Upper lobe of left lung (tissue), 4 donors: ENCODE measurements at regions not wholly inside any gene's neighbourhood (a gene's known extent, or its start where the extent isn't known, plus 50 kb on each side); places are given as distances from the start of the nearest gene placed in this dataset.
"Not testable (repeated sequence)": the region's sequence is repeated elsewhere in the genome, so short reads cannot be mapped to it uniquely, and the experiment has no call there.

Source experiments
- CTCF ChIP-seq, 6 experiments: fragments of 450-650 bp in 4 of 6; fragments of 200-600 bp in 2 of 6; sonication (generic) in 2 of 6; IDR thresholded peaks; one replicate each; pipeline ENCODE4 v1.5.1; 2016 to 2019; ENCODE audit warnings: antibody characterized with exemption in 6 of 6
- EP300 ChIP-seq, 4 donors: sonication (generic); formaldehyde crosslinking; IDR thresholded peaks; one replicate each; pipeline ENCODE4 v1.5.1; 2017; ENCODE audit warnings: antibody characterized with exemption in 4 of 4, control low read depth in 2 of 4
- POLR2A ChIP-seq, 4 donors: fragments of 450-650 bp; IDR thresholded peaks; one replicate each; pipeline ENCODE4 v1.5.1; 2016 to 2017; ENCODE audit warnings: antibody characterized with exemption in 4 of 4, mild to moderate bottlenecking in 2 of 4
- POLR2AphosphoS5 ChIP-seq, 2 donors: sonication (generic); formaldehyde crosslinking; IDR thresholded peaks; one replicate each; pipeline ENCODE4 v1.5.1; 2017; ENCODE audit warnings: antibody characterized with exemption in 2 of 2

DNA sequence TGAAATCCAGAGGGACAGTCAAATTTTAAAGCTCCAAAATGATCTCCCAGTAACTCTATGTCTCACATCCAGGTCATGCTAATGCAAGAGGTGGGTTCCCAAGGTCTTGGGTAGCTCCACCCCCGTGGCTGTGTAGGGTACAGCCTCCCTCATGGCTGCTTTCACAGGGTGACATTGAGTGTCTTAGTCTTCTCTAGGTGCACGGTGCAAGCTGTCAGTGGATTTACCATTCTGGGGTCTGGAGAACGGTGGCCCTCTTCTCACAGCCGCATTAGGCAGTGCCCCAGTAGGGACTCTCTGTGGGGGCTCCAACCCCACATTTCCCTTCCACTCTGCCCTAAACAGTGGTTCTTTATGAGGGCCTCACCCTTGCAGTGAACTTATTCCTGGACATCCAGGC is 640.0 kb upstream of the TPTE start:
- not testable (repeated sequence) for TF ChIP-seq CTCF, POLR2A, POLR2AphosphoS5, EP300 (IDR thresholded peaks at IDR 0.05)
